ENCODE measurements at regions not wholly inside any gene's neighbourhood (a gene's known extent, or its start where the extent isn't known, plus 50 kb on each side); places are given as distances from the start of the nearest gene placed in this dataset.

- in situ Hi-C loops (cut with MboI; ENCODE audit: low pct_ligation_motif_present in 1 of 4, low pct_unique_long_range_greater_than_20kb in 1 of 4, low sequenced_read_pairs in 3 of 4) (loop anchor here in 2 of 4 donors (25.0 kb wide), 2 partner anchors 412 to 1137 kb away; no protein-coding TSS in a partner anchor), intact Hi-C loops (cut with DNase I; ENCODE audit: low total_unique reads) (no loop called here)
- no peak overlapping the region for H3K27ac ChIP-seq
- H3K9me3 ChIP-seq: peaks cover 10 to 16% of the 10 kb centered on the region in 2 donors
- 63 to 67% methylated on average over 3 to 5 of the region's 5 CpGs for WGBS, 2 donors (ENCODE audit: low coverage in 1 of 2)
- no peaks in the 10 kb centered on the region for H3K4me1 ChIP-seq
- no peak overlapping the region for H3K4me3 ChIP-seq
- no peak for DNase-seq
- peaks cover 38% of the 10 kb centered on the region for H3K27me3 ChIP-seq
- no peaks in the 10 kb centered on the region for H3K36me3 ChIP-seq
- TF ChIP-seq CTCF (IDR thresholded peaks at IDR 0.05): no peak
- no peak for TF ChIP-seq POLR2AphosphoS5 (IDR thresholded peaks at IDR 0.05)
- no peak for TF ChIP-seq EP300 (IDR thresholded peaks at IDR 0.05; ENCODE audit: low read depth)
- no peak for TF ChIP-seq POLR2A (IDR thresholded peaks at IDR 0.05)
These were observed 191.3 kb downstream of the BMP7 start for GRCh38 chr20:57075181-57075580.

GRCh38 chr20:57075603-57076002 is 190.8 kb downstream of the BMP7 start:
- H3K4me3 ChIP-seq: no peak overlapping the region
- H3K27ac ChIP-seq: no peak overlapping the region
- no peak for DNase-seq
- peaks cover 34% of the 10 kb centered on the region for H3K27me3 ChIP-seq
- no peaks in the 10 kb centered on the region for H3K36me3 ChIP-seq
- H3K4me1 ChIP-seq: no peaks in the 10 kb centered on the region
- intact Hi-C loops (cut with DNase I; ENCODE audit: low total_unique reads): no loop called here
- H3K9me3 ChIP-seq: peaks cover 10 to 16% of the 10 kb centered on the region in 2 donors
- in situ Hi-C loops (cut with MboI; ENCODE audit: low pct_ligation_motif_present in 1 of 4, low pct_unique_long_range_greater_than_20kb in 1 of 4, low sequenced_read_pairs in 3 of 4): loop anchor here in 2 of 4 donors (25.0 kb wide), 2 partner anchors 412 to 1137 kb away; no protein-coding TSS in a partner anchor
- no peak for TF ChIP-seq POLR2A (IDR thresholded peaks at IDR 0.05)
- no peak for TF ChIP-seq EP300 (IDR thresholded peaks at IDR 0.05; ENCODE audit: low read depth)
- no peak for TF ChIP-seq POLR2AphosphoS5 (IDR thresholded peaks at IDR 0.05)
- TF ChIP-seq CTCF (IDR thresholded peaks at IDR 0.05): no peak

- Histone ChIP-seq H3K27ac (no peak overlapping the region), H3K36me3 (no peaks in the 10 kb centered on the region), H3K4me3 (no peak overlapping the region), H3K4me1 (no peaks in the 10 kb centered on the region), H3K9me3 (peaks cover 10 to 16% of the 10 kb centered on the region in 2 donors), H3K27me3 (peaks cover 28% of the 10 kb centered on the region)
- 75 to 79% methylated on average over 5 to 11 of the region's 11 CpGs for WGBS, 2 donors (ENCODE audit: low coverage in 1 of 2)
- no peak for DNase-seq
- in situ Hi-C loops (cut with MboI; ENCODE audit: low pct_ligation_motif_present in 1 of 4, low pct_unique_long_range_greater_than_20kb in 1 of 4, low sequenced_read_pairs in 3 of 4): loop anchor here in 2 of 4 donors (25.0 kb wide), 2 partner anchors 411 to 1136 kb away; no protein-coding TSS in a partner anchor
- no peak for TF ChIP-seq POLR2A (IDR thresholded peaks at IDR 0.05)
- no peak for TF ChIP-seq POLR2AphosphoS5 (IDR thresholded peaks at IDR 0.05)
- TF ChIP-seq CTCF (IDR thresholded peaks at IDR 0.05): no peak
- no peak for TF ChIP-seq EP300 (IDR thresholded peaks at IDR 0.05; ENCODE audit: low read depth)
- intact Hi-C loops (cut with DNase I; ENCODE audit: low total_unique reads): no loop called here
These were observed 190.2 kb downstream of the BMP7 start for GRCh38 chr20:57076152-57076652.

GRCh38 chr20:57076951-57077350 is 189.5 kb downstream of the BMP7 start:
- no peak overlapping the region for H3K4me3 ChIP-seq
- H3K4me1 ChIP-seq: no peaks in the 10 kb centered on the region
- no peak for DNase-seq
- H3K27me3 ChIP-seq: peaks cover 21% of the 10 kb centered on the region
- peaks cover 10 to 16% of the 10 kb centered on the region in 2 donors for H3K9me3 ChIP-seq
- H3K27ac ChIP-seq: no peak overlapping the region
- no peaks in the 10 kb centered on the region for H3K36me3 ChIP-seq
- no peak for TF ChIP-seq POLR2A (IDR thresholded peaks at IDR 0.05)
- TF ChIP-seq EP300 (IDR thresholded peaks at IDR 0.05; ENCODE audit: low read depth): no peak
- no peak for TF ChIP-seq POLR2AphosphoS5 (IDR thresholded peaks at IDR 0.05)
- no peak for TF ChIP-seq CTCF (IDR thresholded peaks at IDR 0.05)
- intact Hi-C loops (cut with DNase I; ENCODE audit: low total_unique reads) (no loop called here), in situ Hi-C loops (cut with MboI; ENCODE audit: low pct_ligation_motif_present in 1 of 4, low pct_unique_long_range_greater_than_20kb in 1 of 4, low sequenced_read_pairs in 3 of 4) (loop anchor here in 2 of 4 donors (25.0 kb wide), 2 partner anchors 410 to 1135 kb away; no protein-coding TSS in a partner anchor)
- 64 to 75% methylated on average over 2 to 3 of the region's 3 CpGs for WGBS, 2 donors (ENCODE audit: low coverage in 1 of 2)
